Right ventricle myocardium superior (tissue), 1 donor: ENCODE measurements at regions not wholly inside any gene's neighbourhood (a gene's known extent, or its start where the extent isn't known, plus 50 kb on each side); places are given as distances from the start of the nearest gene placed in this dataset.
A peak's percentile ranks its signal among the peaks of the same experiment; 100 is the strongest.
"Not testable (repeated sequence)": the region's sequence is repeated elsewhere in the genome, so short reads cannot be mapped to it uniquely, and the experiment has no call there.

Experiments
- ATAC-seq: fragments of 200-7000 bp; cut with Tn5 transposase; one replicate; pipeline ENCODE4 v1.9.1; 2020; ENCODE audit warnings: mild to moderate bottlenecking; ENCODE audit not compliant: poor library complexity
- DNase-seq: peaks from one replicate; pipeline ENCODE4 v3.0.0-alpha.2; 2020
- intact Hi-C: fragments of 100-400 bp; cut with DNase I; formaldehyde crosslinking; loops from one replicate; pipeline ENCODE4 v1.11.2; 2022
- donor health status: DM: no; HTN: yes; CAD: no; lungs with severe emphysema.

DNA sequence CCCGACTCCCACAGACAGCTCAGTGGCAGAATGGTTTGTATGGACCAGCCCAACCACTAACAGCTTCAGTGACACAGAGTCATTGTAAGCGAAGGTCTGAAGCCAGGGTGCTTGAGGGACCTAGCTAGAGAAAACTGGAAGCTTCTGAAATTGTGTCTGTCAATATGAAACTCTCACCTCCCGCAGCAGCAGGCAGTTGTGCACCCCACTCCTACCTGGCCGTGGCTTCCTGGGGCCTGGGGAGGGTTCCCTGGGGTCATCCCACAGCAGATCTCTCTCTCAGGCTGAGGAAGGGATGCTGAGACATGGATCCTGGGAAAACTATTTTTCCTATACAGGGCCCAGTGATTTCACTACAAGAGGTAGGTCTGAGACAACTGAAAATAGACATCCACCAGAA, 229.5 kb downstream of the TFCP2L1 start:
- DNase-seq: no peak
- no peak for ATAC-seq
- intact Hi-C loops: no loop called here

DNA sequence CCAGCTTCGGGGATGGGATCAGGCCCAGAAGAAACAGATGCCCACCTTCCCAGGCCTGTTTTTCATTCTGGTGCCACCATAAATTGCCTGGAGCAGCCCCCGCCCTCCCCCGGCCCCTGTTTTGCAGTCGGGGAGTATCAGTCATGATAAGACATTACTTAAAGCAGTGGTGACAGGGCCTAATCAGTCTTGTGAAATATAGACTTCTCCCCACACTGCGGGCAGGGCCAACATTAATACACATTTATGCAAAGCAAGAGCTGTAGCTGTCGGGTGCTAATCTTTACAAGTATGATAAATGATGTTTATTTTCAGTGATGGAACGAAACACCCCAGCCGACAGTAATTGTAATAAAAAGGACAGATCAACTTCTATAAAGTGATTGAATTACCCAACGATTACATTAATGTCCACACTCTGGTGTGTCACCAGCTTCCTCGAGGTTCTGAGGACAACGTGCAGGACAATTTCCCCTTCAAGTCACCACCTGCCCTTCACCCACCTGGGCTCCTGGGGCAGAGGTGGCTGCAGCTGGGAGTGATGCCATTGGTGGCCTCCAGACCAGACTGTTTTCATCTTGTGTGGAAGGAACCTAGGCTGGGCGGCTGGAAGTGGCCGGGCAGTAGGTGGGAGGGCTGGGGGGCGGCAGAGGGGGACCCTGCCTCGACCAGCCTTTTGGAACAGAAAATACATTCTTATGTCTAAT, 226.0 kb downstream of the TFCP2L1 start:
- ATAC-seq: no peak
- no peak for DNase-seq
- intact Hi-C loops: no loop called here

DNA sequence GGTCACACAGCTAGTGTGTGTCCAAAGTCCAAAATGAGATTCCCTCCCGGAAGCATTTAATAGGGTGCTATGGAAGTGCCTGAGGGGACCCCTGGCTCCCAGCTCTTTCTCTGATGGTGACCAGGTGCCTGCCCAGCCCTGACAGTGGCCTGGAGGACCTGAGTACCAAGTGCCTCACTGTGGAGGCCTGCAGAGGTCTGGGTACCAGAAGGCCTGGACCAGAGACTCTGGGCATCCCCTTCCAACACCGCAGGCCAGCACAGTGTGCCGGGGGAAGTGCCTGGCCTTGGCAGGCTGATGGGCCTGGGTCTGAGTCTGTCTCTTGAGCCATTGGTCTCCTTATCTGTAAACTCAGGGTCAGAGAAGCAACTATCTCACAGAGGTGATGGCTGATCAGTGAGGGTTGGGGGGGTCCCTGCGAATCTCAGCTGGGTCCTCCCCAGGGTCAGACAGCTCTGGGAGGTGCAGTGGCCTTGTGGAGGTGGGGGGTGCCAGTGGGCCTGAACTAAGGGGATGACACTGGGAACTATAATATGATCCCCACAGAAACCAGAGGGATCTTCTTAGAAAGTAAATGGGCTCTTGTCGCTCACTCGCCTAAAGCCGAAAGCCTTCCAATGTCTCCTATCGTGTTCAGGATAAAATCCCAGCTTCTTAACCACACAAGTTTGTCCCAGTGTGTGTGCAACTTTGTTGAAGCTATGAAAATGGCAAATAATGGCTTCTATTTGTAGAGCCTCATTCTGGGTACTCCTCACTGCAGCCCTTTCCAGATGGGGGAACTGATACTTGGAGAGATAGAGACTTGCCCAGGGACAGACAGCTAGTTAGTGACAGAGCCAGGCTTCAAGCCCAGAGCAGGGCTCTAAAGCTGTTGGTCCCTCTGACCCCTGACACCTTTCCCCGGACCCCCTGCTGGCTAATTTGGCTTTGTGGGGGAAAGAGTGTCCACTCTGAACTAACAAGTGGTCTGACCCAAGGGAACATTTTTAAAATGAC, 225.1 kb downstream of the TFCP2L1 start:
- no peak for DNase-seq

DNA sequence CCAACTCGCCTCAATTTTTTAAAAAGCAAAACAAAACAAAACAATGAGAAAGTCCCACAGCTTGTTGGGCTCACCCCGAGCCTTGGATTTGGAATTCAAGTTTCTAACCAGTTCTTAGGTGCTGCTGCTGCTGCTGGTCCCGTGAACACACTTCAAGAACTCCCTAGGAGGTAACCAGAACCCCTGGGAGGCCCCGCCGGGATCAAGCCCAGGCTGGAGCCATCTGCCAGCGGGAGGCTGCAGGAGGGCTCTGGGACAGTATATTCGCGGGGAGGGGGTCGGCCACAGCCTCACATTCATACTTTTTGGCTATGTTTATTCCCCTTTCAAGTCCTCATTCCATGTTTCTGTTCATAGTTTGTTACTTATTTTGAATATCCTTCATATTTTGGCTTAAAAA, 223.4 kb downstream of the TFCP2L1 start:
- no peak for DNase-seq
- intact Hi-C loops: no loop called here
- ATAC-seq: no peak

More for the DNA sequence above, 225.1 kb downstream of the TFCP2L1 start:
- intact Hi-C loops: no loop called here
- ATAC-seq: no peak

DNA sequence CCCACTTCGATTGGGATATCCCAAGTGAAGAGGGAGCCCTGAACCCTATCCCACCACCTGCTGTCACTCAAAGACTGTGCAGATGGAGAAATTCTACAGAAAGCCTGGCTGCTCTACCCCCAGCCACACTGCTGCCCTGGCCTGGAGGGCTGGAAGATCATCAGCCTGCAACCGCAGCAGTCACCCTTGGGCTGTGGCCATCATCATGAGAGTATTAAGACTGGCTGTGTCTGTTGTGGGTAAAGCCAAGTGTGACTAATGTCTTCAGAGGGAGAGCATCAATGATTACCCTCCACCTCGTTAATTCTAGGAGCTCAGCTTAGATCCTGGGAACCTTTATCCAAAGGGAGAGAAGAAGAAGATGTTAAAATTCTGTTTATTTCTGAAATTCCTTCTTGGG, 221.5 kb downstream of the TFCP2L1 start:
- ATAC-seq: no peak
- DNase-seq: no peak
- intact Hi-C loops: no loop called here

DNA sequence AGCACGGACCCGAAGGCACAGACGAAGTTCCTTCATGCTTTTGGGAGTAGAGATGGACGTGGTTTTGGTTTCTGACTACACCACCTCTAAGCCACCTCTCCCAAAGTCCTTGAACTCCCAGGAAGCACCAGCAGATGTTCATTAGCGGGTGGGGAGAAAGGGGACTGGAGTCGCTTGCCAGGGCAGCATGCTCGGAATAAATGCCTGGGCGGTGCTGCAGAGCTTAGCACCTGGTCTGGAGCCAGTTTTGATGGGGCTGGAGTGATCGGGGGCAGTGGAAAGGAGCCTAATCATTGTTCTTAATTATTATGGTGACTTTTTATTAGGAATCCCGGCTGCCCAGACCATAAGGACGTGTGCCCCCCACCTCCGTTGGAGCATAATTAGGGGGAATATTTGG, 220.8 kb downstream of the TFCP2L1 start:
- no peak for DNase-seq
- intact Hi-C loops: no loop called here
- no peak for ATAC-seq

DNA sequence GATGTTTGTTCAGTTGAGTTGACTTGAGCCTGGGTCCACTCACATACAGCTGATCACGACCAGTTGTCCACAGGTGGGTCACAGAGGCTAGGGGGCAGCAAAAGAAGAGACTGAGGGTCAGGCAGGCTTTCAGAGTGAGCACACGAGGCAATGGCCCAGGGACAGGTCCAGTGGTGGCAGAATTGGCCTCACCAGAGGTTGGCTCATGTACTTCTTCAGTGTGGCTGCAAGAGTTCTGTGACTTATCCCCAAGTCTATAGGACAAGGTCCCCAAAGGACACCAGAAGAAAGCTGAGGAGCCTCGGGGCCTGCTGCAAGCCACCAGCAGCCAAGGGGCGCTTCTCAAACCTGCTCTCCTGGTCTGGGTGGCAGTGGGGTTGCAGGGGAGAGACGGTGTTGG, 219.8 kb downstream of the TFCP2L1 start:
- no peak for DNase-seq
- no peak for ATAC-seq
- intact Hi-C loops: no loop called here

DNA sequence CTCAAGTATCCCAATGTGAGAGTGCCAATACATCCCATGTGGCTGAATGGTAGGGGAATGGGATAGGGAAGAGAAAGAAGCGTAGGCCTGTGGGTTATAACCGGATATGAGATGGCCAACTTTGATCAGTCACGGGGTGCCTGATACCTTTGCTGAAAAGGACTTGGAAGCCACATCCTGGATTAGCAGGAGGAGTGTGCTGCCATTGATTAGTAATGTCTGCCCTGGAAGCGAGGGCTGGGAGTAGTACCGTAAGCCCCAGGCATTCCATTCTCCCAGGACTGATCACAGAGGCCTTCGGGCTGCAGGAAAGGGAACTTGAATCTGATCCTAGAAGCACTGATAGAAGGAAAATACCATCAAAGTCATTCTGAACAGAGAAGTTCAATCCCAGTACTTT, 218.5 kb downstream of the TFCP2L1 start:
- ATAC-seq (no peak), DNase-seq (no peak)
- intact Hi-C loops: no loop called here

DNA sequence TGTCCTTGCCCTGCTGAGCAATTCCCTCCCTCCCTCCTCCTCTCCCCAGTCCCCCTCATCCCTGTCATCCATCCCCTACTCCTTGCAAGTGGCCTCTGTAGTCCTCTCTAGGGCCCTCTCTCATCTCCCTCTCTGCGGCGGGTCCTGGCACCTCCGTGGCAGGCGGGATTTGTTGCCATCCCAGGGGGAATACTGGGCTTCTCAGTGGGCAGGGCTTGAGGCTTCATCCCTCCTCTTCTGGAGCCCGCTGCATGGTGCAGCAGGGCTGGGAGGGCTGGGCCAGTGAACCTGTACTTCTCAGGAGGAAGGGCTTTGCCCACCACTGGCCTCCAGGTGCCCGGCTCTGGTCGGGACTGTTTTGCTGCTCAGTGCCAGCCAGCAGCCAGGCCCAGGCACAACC, 216.2 kb downstream of the TFCP2L1 start:
- intact Hi-C loops: no loop called here

DNA sequence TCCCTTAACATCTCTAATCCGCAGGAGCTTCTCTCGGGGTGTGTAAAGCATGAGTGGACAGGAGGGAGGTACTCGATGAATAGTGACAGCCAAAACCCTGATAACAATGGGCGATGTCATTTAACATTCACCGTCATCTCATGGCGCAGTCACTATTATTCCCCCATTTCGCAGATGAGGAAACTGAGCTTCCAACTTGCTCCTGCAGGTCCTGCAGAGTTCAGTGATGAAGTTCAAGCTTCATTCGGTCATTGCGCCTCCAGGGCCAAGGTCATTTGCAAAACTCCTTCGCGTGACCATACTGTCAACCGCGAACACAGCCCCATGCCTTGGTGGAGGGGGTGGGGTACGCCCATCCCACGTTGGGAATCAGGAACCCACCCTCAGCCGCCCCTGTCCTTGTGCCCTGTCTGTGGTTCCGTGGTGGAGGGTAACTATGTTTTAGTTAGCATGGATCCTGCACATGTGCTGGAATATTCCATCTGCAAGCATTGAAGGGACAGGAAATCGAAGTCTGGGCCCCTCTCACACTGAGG, 215.5 kb downstream of the TFCP2L1 start:
- DNase-seq (no peak), ATAC-seq (no peak)
- intact Hi-C loops: no loop called here

More for the DNA sequence above, 216.2 kb downstream of the TFCP2L1 start:
- DNase-seq (no peak), ATAC-seq (no peak)

DNA sequence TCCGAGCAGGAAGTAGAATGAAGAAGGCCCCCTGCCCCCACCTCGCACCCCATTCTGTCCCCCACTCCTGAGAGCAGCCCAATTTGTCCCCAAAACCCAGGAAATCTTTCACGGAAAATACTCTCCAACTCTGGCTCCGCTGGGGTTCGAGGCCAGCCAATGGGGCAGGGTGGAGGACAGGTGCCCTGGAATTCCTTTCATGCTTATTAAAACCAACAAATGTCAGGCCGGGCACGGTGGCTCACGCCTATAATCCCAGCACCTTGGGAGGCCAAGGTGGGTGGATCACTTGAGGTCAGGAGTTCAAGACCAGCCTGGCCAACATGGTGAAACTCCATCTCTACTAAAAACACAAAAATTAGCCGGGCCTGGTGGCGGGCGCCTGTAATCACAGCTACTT, 214.9 kb downstream of the TFCP2L1 start:
- DNase-seq, ATAC-seq, intact Hi-C loops: not testable (repeated sequence)

DNA sequence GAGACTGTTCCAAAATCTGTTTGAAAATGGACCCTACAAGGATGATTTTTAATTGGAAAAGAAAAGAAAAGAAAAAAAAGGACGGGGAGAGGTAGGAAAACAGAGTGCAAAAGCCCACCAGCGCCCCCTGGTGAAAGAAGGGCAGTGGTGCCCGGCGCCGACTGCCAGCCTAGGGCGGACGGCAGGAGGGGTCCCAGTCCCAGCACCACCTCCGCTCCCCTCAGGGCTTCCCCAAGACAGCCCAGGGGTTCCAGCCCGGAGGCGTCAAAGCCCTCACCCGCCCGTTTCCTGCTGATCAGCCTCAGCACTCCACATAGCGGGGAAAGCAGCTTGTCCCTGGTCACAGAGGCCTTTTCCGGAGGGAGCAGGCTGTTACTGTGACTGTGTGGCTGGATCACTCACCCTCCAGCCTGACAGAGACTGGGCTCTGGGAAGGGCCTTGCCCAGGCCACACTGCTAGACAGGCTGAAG, 213.9 kb downstream of the TFCP2L1 start:
- ATAC-seq (peak; percentile 86), DNase-seq (peak; percentile 78)
- intact Hi-C loops: no loop called here

DNA sequence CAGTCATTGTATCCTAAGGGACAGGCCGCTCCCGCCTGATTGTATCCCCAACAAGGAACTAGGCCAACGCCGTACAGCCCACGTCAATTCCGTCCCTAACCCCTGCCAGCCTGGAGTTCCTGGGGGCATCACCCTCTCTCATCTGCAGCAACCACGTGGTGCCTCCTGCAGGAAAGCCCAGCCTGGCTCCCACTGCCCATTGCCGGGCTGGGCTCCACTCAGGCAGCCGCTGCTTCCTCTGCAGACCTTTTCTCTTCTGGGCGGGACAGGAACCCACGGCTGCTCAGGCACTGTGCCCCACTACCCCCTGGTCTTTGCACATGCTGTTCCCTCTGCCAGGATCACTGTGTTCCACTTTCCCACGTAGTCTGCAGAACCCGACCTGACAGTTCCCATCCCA, 212.2 kb downstream of the TFCP2L1 start:
- ATAC-seq: no peak
- intact Hi-C loops: no loop called here

DNA sequence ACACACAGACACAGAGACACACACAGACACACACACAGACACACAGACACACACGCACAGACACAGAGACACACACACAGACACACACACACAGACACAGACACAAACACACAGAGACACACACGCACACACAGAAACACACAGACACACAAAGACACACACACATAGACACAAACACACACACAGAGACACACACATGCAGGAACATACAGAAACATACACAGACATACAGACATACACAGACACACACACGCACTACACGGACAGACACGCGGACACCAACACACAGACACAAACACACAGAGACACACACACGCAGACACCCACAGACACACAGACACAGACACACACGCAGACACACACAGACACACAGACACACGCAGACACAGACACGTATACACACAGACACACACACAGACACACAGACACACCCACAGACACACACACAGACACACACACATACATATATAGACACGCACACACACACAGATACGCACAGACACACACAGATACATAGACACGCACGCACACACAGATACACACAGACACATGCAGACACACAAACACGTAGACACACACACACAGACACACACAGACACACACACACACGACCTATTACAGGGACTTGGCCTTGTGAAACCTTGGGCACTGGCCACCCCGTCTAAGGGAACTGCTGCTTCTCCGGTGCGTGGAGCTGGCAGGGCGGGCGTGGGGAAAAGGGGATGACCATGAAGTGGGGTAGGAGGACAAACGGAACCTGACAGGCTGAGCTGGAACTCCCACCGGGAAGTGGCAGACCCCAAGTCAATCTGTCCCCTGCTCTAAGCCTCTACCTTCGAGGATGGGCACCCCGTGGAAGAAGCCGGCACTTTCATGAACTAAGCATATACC, 211.4 kb downstream of the TFCP2L1 start:
- intact Hi-C loops: no loop called here
- ATAC-seq (no peak), DNase-seq (no peak)

More for the DNA sequence above, 212.2 kb downstream of the TFCP2L1 start:
- DNase-seq: no peak

DNA sequence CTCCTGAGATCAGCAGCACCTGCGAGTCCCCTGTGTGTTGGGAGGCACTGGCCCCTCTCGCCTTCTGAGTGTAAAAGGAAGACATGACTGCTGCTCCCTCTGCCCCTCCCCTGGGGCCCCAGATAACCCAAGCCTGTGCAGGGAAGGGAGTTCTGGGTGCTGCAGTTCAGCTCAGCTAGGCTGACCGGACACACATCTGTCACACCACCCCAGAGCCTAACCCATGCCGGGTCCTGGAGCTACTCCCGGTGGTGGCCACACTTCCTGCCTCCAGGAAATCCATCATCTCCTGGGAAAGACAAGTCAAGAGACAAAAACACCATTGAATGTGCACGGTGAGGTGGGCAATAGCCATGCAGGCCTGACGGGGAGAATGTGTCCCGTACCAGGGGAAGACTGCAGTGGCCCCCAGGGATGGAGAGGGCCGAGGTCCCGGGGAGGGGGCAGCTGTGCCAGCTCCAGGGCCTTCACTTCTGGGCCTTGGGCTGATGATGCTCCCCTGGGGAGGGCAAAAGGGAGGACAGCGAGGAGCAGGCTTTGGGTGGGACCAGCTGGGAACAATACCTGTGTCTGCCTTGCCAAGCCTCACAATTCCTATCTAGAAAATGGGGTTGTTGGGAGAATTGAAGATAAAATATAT, 210.6 kb downstream of the TFCP2L1 start:
- intact Hi-C loops: no loop called here

DNA sequence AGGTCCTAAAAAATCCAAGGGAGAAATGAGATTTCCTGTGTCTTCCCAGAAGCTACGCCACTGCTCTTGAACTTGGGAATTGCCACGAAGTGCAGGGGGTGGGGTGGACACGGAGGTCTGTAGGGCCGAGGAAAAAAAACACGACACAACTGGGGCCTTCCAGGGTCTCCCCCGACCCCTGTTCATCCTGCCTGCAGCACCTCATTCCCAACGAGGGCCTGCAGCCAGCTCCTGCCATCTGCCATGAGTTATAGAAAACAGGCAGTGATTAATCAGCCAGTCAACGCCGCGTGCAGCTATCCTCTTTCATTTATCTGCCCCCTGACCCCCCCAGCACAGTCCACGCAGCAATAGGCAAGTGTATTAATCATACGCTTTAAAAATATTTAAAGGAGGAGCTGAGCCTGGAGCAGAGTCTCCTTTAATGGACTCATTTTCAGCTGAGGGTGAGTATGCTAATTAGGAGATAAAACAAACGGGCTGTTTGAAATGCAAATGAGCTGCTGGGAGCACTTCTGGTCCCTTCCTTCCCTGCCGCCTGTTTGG, 209.9 kb downstream of the TFCP2L1 start:
- intact Hi-C loops: no loop called here
- no peak for ATAC-seq
- no peak for DNase-seq

More for the DNA sequence above, 210.6 kb downstream of the TFCP2L1 start:
- DNase-seq (no peak), ATAC-seq (no peak)

DNA sequence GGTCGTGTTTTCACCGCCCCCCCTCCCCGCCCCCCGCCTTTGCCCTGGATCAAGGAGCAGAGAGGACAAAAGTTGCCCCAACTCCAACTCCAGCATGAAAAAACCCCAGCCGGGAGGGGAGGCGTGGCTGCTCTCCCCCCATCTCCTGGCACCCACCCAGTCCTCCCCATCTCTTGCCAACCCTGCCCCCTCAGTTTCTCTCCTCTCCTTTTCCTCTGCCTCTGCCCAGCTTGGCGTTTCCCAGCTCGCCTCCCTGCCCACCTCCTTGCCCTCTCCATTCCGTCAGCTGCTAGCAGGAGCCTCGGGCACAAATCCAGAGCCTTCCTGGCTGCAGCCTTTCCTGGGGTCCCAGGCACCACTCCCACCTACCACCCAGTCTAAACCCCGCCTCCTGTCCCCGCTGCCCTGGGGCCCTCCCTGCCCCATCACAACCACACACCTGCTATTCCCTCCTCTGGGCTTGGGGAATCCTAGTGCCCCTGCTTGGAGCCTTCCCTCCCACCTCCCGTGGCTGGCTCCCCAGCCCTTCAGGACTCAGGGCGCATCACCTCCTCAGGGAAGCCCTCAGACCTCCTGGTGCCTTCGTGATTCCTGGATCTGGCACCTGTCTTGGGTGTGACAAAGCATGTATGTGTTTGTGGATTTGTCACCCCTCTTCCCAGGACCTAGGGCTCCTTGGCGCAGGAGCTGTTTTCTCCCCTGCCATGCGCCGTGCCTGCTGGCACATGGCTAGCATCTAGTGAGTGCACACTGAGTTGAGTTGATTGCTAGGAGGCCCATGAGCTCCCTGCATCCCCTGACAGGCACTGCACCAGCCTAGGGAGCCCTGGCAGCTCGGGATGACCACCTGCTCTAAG, 209.1 kb downstream of the TFCP2L1 start:
- ATAC-seq: no peak
- no peak for DNase-seq
- intact Hi-C loops: no loop called here
